Endothelial cell (in vitro differentiated cells): ENCODE measurements at regions not wholly inside any gene's neighbourhood (a gene's known extent, or its start where the extent isn't known, plus 50 kb on each side); places are given as distances from the start of the nearest gene placed in this dataset.

Experiments used
- DNase-seq: peaks from one replicate; pipeline ENCODE4 v3.0.0; 2021; ENCODE audit warnings: low spot score
- H3K27ac Mint-ChIP-seq: one replicate; pipeline ENCODE4 v1.8.0; 2021; ENCODE audit warnings: mixed read lengths, inconsistent platforms; ENCODE audit not compliant: unreplicated experiment
- H3K27me3 Mint-ChIP-seq: one replicate; pipeline ENCODE4 v1.8.0; 2021; ENCODE audit warnings: mild to moderate bottlenecking, moderate library complexity, mixed read lengths, inconsistent platforms; ENCODE audit not compliant: unreplicated experiment
- H3K36me3 Mint-ChIP-seq: one replicate; pipeline ENCODE4 v1.8.0; 2021; ENCODE audit warnings: mild to moderate bottlenecking, low read depth, mixed read lengths, inconsistent platforms; ENCODE audit not compliant: unreplicated experiment
- H3K4me1 Mint-ChIP-seq: one replicate; pipeline ENCODE4 v1.8.0; 2021; ENCODE audit warnings: mild to moderate bottlenecking, mixed read lengths, inconsistent platforms; ENCODE audit not compliant: unreplicated experiment
- H3K4me3 Mint-ChIP-seq: one replicate; pipeline ENCODE4 v1.8.0; 2021; ENCODE audit warnings: mild to moderate bottlenecking, mixed read lengths, inconsistent platforms; ENCODE audit not compliant: unreplicated experiment
- H3K9me3 Mint-ChIP-seq: one replicate; pipeline ENCODE4 v1.8.0; 2021; ENCODE audit warnings: mixed read lengths, inconsistent platforms; ENCODE audit not compliant: unreplicated experiment
- CTCF ChIP-seq: fragments of 200-600 bp; sonication (generic); IDR thresholded peaks from one replicate; pipeline ENCODE4 v1.5.0; 2021; ENCODE audit warnings: antibody characterized with exemption; ENCODE audit not compliant: unreplicated experiment

GRCh38 chr12:105949391-105949790 is 189.4 kb downstream of the NUAK1 start:
- no peaks in the 10 kb centered on the region for H3K9me3 Mint-ChIP-seq
- H3K36me3 Mint-ChIP-seq: no peaks in the 10 kb centered on the region
- no peak for TF ChIP-seq CTCF
- no peak overlapping the region for H3K4me3 Mint-ChIP-seq
- peaks cover 1% of the 10 kb centered on the region for H3K27me3 Mint-ChIP-seq
- no peak for DNase-seq
- no peaks in the 10 kb centered on the region for H3K4me1 Mint-ChIP-seq
- H3K27ac Mint-ChIP-seq: no peak overlapping the region

DNA sequence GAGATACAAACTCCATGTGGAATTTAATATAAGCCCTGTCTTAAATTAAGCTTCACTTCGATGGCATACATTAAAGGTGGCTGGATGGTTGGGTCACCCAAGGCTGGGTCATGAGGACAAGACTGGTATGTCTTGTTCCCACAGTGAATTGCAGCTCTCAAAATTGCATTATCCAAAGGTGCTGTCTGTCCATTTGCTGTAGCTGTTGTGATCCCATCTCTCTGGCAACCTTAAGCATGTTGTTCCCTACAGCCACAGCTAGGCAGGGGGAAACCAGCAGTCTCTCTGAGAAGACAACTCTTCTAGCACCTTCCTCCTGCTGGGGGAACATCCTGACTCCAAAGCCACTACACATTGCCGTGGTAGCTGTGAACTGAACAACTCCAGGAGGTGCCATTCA is 187.0 kb downstream of the NUAK1 start:
- Mint-ChIP-seq H3K27ac (no peak overlapping the region), H3K9me3 (no peaks in the 10 kb centered on the region), H3K4me3 (no peak overlapping the region), H3K36me3 (no peaks in the 10 kb centered on the region), H3K27me3 (peaks cover 1% of the 10 kb centered on the region), H3K4me1 (no peaks in the 10 kb centered on the region)
- TF ChIP-seq CTCF: no peak
- no peak for DNase-seq

- Mint-ChIP-seq H3K9me3 (no peaks in the 10 kb centered on the region), H3K4me3 (no peak overlapping the region), H3K27me3 (no peaks in the 10 kb centered on the region), H3K36me3 (no peaks in the 10 kb centered on the region), H3K4me1 (no peaks in the 10 kb centered on the region), H3K27ac (no peak overlapping the region)
- no peak for DNase-seq
- TF ChIP-seq CTCF: no peak
Measured at GRCh38 chr12:105954951-105955931, 183.5 kb downstream of the NUAK1 start.

GRCh38 chr12:105955976-105956375 is 182.8 kb downstream of the NUAK1 start:
- H3K27ac Mint-ChIP-seq: no peak overlapping the region
- no peak for TF ChIP-seq CTCF
- H3K4me1 Mint-ChIP-seq: no peaks in the 10 kb centered on the region
- DNase-seq: no peak
- no peaks in the 10 kb centered on the region for H3K27me3 Mint-ChIP-seq
- no peaks in the 10 kb centered on the region for H3K9me3 Mint-ChIP-seq
- no peak overlapping the region for H3K4me3 Mint-ChIP-seq
- no peaks in the 10 kb centered on the region for H3K36me3 Mint-ChIP-seq

- Mint-ChIP-seq H3K9me3 (no peaks in the 10 kb centered on the region), H3K27ac (no peak overlapping the region), H3K4me1 (no peaks in the 10 kb centered on the region), H3K27me3 (no peaks in the 10 kb centered on the region), H3K36me3 (no peaks in the 10 kb centered on the region), H3K4me3 (no peak overlapping the region)
- no peak for DNase-seq
- no peak for TF ChIP-seq CTCF
Measured at GRCh38 chr12:105956662-105957457, 181.9 kb downstream of the NUAK1 start.
